Kidney tubule cell (primary cell): ENCODE measurements at regions not wholly inside any gene's neighbourhood (a gene's known extent, or its start where the extent isn't known, plus 50 kb on each side); places are given as distances from the start of the nearest gene placed in this dataset.
"Not testable (repeated sequence)": the region's sequence is repeated elsewhere in the genome, so short reads cannot be mapped to it uniquely, and the experiment has no call there.

Experiments used
- DNase-seq: peaks from one replicate; pipeline ENCODE4 v3.0.0-alpha.2; 2018; ENCODE audit warnings: low spot score

GRCh38 chr11:101741479-101742175 lies 157.8 kb upstream of the TRPC6 start:
- DNase-seq = no peak

GRCh38 chr11:101741061-101741460 lies 157.3 kb upstream of the TRPC6 start:
- DNase-seq = no peak

DNA sequence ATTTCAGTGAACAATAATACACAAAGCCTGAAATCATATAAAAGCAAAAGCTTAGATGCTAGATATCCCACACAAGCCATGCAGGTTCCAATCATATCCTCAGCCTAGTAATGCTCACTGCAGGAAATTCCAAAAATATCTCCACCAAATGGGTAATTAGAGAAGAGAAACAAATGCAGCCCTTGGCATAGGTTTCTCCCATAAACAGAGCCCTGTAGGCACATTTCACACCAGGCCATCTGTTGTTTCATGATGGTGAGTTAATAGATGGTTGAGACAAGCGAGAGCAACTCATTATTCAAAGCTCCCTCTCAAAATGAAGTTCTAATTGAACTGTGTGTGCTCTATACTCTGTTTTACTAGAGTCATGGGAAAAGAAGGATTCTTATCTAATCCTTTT lies 154.6 kb upstream of the TRPC6 start:
- DNase-seq = no peak

DNA sequence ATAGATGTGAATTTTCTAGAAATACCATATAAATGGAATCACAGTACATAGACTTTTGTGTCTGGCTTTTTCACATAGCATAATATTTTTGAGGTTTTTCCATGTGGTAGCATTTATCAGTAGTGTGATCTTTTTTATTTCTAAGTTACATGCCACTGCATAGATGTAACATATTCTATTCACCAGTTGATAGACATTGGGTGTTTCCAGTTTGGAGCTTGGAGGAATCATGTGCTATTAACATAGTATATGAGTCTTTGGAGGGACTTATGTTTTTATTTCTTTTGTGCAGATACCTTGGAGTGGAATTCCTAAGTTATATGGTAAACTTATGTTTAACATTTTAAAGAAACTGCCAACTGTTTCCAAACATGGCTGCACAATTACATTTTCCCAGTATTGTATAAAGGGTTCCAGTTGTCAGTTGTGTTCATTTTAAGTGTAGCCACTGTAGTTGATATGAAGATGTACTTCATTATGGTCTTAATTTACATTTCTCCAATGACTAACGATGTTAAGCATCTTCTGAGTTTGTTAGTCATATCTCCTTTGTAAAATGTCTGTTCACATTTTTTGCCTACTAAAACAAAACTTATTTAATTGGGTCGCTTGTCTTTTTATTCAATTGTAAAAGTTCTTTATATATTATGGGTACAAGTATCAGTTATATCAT lies 145.7 kb upstream of the TRPC6 start:
- DNase-seq = no peak

DNA sequence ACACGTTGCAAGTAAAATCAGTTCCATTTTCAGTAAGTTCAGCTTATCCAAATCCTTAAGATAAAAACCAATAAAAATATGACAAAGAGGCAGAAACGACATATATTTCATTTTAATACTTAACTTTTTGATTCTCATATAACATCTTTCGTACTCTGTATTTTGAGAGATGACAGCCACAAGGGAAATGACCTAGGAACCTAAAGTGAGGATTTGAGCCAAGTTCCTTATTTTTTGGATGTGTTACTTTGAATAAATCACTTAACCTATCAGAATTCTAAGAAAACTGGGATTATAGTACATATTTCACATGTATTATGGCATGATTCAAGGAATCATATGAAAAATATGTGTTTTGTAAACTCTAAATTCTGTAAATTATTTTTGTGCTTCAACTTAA lies 143.6 kb upstream of the TRPC6 start:
- DNase-seq = no peak

DNA sequence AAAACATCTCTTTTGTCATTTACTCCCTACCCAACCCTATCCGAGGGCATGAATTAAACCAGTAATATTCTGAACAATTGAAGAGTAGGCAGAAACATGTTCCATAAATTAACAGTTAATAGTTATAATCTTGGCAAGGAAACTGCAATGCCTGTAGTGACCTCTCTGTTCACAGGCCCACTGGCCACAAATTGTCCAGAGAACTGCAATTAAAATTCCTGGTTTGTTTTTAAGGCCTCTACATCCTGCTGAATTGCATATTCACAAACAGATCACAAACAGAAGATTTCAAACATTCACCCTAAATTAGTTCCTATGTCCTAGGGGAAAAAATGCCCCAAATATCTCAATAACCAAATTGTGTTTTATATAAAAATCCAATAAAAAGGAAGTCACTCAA lies 143.2 kb upstream of the TRPC6 start:
- no peak for DNase-seq

DNA sequence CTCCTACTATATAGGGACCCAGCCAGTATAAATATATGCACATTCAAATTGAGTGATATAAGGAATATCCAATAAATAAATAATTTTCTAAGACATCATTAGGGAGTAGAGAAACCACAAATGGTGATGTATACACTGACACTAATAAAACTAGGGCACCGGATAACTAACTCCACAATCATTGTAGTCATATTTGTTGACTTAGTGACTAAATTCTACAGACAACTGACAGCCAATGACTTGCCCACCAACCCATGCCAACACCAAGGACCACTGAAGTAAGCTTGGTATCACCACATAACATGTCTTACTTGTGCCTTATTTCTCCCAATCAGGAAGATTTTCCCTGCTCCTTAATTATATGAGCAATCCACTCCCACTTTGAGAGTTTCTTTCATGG lies 139.6 kb upstream of the TRPC6 start:
- DNase-seq = no peak

- no peak for DNase-seq
Measured at GRCh38 chr11:101721270-101721669, 137.5 kb upstream of the TRPC6 start.

DNA sequence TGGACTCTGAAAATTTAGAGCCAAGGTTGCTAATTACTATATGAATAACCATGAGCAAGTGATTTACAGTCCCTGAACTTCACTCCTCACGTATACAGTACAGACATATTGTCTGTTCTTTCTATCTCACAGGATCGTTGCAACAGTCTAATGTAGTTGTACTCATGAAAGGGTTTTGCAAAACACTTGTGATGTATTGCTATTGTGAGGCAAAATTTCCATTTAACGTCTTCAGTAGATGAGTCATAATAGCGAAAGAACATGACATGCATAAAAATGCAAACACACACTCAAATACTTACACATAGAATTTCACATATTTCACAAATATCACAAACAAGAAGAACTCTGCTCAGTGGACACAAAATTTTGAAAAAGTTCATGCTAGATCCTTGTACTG lies 134.6 kb upstream of the TRPC6 start:
- no peak for DNase-seq

DNA sequence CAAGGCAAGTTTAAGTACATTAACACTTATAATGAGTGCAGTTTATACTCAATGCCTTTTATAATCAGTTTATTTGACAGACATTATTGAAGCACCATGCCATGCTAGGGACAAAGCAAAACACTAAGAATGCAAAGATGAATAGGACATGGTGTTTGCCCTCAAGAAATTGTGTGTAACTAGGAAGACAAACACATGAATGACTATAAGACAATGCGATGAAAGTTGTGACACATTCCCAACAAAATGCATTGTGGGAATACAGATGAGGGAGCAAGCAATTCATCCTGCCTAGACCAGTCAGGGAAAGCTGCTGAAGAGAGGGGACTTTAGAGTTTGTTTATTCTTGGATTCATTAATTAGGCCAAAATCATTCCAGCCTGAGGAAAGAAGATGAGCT lies 133.8 kb upstream of the TRPC6 start:
- no peak for DNase-seq

- DNase-seq = no peak
Measured at GRCh38 chr11:101715281-101715680, 131.5 kb upstream of the TRPC6 start.

- DNase-seq = no peak
Measured at GRCh38 chr11:101707477-101707876, 123.7 kb upstream of the TRPC6 start.

DNA sequence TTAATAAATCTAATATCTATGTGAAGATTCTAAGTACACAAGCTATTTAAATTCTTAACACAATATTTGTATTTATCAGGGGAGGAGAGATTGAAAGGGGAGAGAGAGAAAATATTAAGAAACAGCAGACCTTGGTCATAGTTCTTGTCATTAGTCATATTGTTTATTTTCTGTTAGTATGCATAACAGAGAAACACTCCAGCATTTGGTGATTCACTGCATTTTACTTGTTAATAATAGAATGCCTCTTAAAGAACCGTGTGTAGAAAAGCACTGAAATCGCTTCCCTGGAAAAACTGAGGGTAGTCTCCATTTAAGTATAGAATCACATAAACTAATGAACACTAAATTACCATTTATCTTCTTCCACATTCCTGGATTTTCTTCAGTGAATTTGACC lies 122.7 kb upstream of the TRPC6 start:
- DNase-seq = peak; percentile 61

DNA sequence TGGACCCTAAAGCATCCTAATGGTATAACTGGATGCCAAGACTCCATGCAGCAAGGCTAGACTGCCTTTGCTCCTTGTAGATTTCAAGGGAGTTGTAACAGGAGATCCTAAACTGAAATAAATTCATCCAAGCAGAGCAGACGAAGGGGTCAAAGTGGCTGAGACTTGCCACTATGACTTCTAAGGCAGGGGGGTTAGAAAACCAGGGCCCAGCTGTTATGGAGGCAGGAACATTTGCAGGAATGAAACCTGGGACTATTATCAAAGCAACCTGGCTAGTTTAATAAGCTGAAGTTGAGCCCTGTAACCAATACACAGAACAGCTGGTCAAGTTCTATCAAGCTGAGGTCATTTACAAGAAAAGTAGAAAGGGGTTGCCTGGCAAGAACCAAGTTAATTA lies 122.2 kb upstream of the TRPC6 start:
- DNase-seq = no peak

DNA sequence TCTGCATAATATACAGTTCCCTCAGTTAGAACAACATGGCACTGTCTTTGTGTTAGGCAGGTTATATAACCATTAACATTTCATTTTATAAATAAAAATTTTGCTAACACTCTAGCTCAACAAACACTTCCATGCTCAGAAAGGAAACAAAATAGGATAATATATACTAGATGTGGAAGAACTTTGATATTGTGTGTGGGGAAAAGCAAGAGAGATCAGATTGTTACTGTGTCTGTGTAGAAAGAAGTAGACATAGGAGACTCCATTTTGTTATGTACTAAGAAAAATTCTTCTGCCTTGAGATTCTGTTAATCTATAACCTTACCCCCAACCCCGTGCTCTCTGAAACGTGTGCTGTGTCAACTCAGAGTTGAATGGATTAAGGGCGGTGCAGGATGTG lies 111.1 kb upstream of the TRPC6 start:
- DNase-seq = not testable (repeated sequence)

DNA sequence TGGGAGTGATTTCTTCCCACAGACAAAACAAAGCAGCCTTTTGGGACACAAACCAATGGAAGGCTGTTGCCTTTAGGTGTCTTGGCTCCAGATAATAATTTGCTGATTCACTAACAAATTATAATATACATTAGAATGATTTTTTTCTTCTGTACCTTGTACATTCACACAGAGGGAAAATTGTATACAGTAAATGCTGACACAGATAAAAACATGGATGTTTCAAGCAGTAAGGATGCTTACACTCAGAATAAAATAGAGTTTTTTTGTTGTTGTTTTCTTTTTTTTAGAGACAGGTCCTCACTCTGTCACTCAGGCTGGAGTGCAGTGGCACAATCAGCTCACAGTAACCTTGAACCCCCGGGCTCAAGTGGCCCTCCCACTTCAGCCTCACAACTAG lies 109.2 kb upstream of the TRPC6 start:
- no peak for DNase-seq

DNA sequence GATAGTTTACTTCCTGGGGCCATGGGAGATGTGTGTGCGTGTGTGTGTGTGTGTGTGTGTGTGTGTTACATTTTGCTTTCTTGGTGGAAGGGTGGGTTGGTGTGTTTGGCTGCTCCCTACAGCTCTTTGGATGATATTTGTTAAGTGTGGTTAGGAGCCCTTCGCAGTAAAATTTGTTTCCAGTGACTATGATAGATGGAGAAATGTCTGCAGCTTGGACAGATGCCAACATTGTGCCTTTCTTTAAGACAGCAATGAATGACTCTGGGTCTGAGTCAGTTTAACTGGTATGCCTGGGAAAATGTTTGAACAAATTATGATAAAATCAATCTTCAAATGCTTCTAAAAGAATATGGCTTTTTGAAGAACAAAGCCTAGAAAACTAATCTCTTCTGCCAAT lies 102.7 kb upstream of the TRPC6 start:
- peak; percentile 83 for DNase-seq

DNA sequence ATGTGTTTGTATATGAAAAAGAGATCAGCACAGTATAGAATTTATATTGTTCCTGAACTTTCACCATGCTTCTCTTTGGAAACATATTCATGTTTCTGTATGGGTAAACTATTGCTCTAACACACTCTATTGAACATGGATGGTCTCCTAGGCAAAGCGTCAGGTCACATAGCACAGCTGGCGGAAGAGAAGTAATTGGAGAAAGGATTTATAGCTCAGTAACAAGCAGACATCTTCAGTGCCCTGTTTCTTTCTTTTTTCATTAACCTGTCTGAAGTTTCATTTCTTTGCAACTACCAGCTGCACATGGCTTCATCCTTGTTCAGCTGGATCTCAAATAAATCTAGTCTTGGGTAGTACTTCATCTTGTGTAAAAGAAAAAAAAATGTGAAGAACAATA lies 84.4 kb upstream of the TRPC6 start:
- DNase-seq = no peak

DNA sequence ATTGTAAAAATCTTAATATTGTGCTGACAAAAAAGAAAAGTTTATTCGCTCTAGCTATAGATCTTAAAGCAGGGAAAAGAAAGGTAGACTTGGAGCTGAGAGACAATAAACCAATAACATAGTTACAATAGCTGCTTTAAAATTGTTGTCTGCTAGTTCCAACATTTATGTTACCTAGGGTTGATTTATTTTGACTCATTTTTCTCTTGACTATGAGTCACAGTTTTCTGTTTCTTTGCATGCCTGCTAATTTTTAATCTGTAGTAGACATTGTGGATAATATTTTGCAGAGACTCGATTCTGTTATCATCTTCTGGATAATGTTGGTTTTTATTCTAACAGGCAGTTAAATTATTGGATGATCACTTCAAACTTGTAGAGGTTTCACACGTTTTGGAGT lies 83.1 kb upstream of the TRPC6 start:
- DNase-seq = peak; percentile 14

- no peak for DNase-seq
Measured at GRCh38 chr11:101661559-101661958, 77.8 kb upstream of the TRPC6 start.
